Panc1 (cell line): ENCODE measurements at regions not wholly inside any gene's neighbourhood (a gene's known extent, or its start where the extent isn't known, plus 50 kb on each side); places are given as distances from the start of the nearest gene placed in this dataset.

Source experiments
- ATAC-seq: fragments of 200-7000 bp; cut with Tn5 transposase; 2 replicates; pipeline ENCODE4 v1.9.1; 2020; ENCODE audit warnings: mild to moderate bottlenecking, moderate library complexity
- BruUV-seq: library from RNA; stranded (reverse); fragments of 400-500 nt; replicated peaks from 2 replicates; lab custom pipeline; 2021; lab: Mats Ljungman, UMichigan
- CTCF ChIA-PET: fragments of 300-600 bp; sonication (Branson Sonifier 250); formaldehyde crosslinking; loops from one replicate; lab custom pipeline; 2022; ENCODE audit warnings: antibody characterized with exemption; lab: Charles Lee
- POLR2A ChIA-PET: fragments of 300-600 bp; sonication (Branson Sonifier 250); formaldehyde crosslinking; loops from one replicate; lab custom pipeline; 2022; ENCODE audit warnings: antibody characterized with exemption; lab: Charles Lee
- DNase-seq: peaks from one replicate; pipeline ENCODE4 v3.0.0-alpha.2; 2010; ENCODE audit warnings: low read depth, low spot score
- H3K27ac ChIP-seq: 2 replicates; pipeline ENCODE4 v1.5.1; 2011; ENCODE audit warnings: mild to moderate bottlenecking, low read length, inconsistent platforms
- H3K27me3 ChIP-seq: fragments of 200-500 bp; sonication (Bioruptor generic); 2 replicates; pipeline ENCODE4 v1.6.0; 2014; ENCODE audit warnings: low read length, inconsistent platforms; ENCODE audit not compliant: control insufficient read depth, insufficient read depth
- H3K36me3 ChIP-seq: fragments of 200-500 bp; sonication (Bioruptor generic); 2 replicates; pipeline ENCODE4 v1.5.1; 2014; ENCODE audit warnings: inconsistent platforms, mild to moderate bottlenecking, low read length, moderate library complexity; ENCODE audit not compliant: control insufficient read depth, insufficient read depth
- H3K4me1 ChIP-seq: 2 replicates; pipeline ENCODE4 v1.5.1; 2011; ENCODE audit warnings: inconsistent platforms, mild to moderate bottlenecking, low read length, moderate library complexity; ENCODE audit not compliant: control insufficient read depth, insufficient read depth
- H3K4me3 ChIP-seq, 2 experiments: 2 replicates each; pipeline ENCODE4 v1.5.1; 2011 to 2012; ENCODE audit warnings: low read depth in 2 of 2, low read length in 2 of 2, mild to moderate bottlenecking in 2 of 2, inconsistent platforms in 1 of 2, moderate library complexity in 1 of 2
- H3K9me3 ChIP-seq: fragments of 200-500 bp; sonication (Bioruptor generic); 2 replicates; pipeline ENCODE4 v1.5.1; 2014; ENCODE audit warnings: low read depth, mild to moderate bottlenecking, inconsistent platforms, low read length, moderate library complexity; ENCODE audit not compliant: control insufficient read depth, insufficient read depth
- POLR2AphosphoS5 ChIP-seq: IDR thresholded peaks from 2 replicates; pipeline ENCODE4 v1.6.1; 2012; ENCODE audit warnings: mild to moderate bottlenecking, low read depth, low read length, moderate library complexity
- REST ChIP-seq, 2 experiments: IDR thresholded peaks; 2 replicates each; pipeline ENCODE4 v1.6.1; 2011 to 2012; ENCODE audit warnings: low read depth in 2 of 2, control low read depth in 1 of 2, low read length in 1 of 2, mild to moderate bottlenecking in 1 of 2, moderate library complexity in 1 of 2; ENCODE audit not compliant: insufficient read depth in 1 of 2
- SIN3A ChIP-seq: IDR thresholded peaks from 2 replicates; pipeline ENCODE4 v1.6.1; 2012; ENCODE audit warnings: low read depth, mild to moderate bottlenecking, low read length, moderate library complexity, borderline replicate concordance; ENCODE audit not compliant: insufficient read depth
- TCF7L2 ChIP-seq: IDR thresholded peaks from 2 replicates; pipeline ENCODE4 v1.6.1; 2011; ENCODE audit warnings: mild to moderate bottlenecking, low read depth, low read length, inconsistent platforms
- in situ Hi-C: cut with HindIII; loops from 2 replicates; pipeline ENCODE4 v1.10.0; 2016; ENCODE audit warnings: low sequenced_read_pairs, low pct_unique_long_range_greater_than_20kb
- intact Hi-C: fragments of 100-400 bp; cut with micrococcal nuclease; formaldehyde crosslinking; loops from one replicate; pipeline ENCODE4 v1.10.0; 2022; ENCODE audit not compliant: unreplicated experiment
- TF ChIP-seq, protein P1 (sequence below): fragments of 450-650 bp; IDR thresholded peaks from 2 replicates; pipeline ENCODE4 v1.5.1; 2017; ENCODE audit warnings: mild to moderate bottlenecking

- no peak for DNase-seq
- intact Hi-C loops (no loop called here), in situ Hi-C loops (no loop called here)
- TF ChIP-seq, protein P1, sequence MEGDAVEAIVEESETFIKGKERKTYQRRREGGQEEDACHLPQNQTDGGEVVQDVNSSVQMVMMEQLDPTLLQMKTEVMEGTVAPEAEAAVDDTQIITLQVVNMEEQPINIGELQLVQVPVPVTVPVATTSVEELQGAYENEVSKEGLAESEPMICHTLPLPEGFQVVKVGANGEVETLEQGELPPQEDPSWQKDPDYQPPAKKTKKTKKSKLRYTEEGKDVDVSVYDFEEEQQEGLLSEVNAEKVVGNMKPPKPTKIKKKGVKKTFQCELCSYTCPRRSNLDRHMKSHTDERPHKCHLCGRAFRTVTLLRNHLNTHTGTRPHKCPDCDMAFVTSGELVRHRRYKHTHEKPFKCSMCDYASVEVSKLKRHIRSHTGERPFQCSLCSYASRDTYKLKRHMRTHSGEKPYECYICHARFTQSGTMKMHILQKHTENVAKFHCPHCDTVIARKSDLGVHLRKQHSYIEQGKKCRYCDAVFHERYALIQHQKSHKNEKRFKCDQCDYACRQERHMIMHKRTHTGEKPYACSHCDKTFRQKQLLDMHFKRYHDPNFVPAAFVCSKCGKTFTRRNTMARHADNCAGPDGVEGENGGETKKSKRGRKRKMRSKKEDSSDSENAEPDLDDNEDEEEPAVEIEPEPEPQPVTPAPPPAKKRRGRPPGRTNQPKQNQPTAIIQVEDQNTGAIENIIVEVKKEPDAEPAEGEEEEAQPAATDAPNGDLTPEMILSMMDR: no peak
- no peak for TF ChIP-seq POLR2AphosphoS5
- no peak for TF ChIP-seq TCF7L2
- TF ChIP-seq SIN3A: no peak
- no peak for TF ChIP-seq REST (IDR thresholded peaks at IDR 0.05; ENCODE audit: insufficient read depth in 1 of 2, low read depth in 2 of 2, low read length in 1 of 2)
- ATAC-seq: no peak
- no peaks in the 10 kb centered on the region for H3K4me1 ChIP-seq
- no peaks in the 10 kb centered on the region; the same call in 1 of the 2 replicates for H3K9me3 ChIP-seq
- H3K4me3 ChIP-seq: no peak overlapping the region
- H3K36me3 ChIP-seq: no peaks in the 10 kb centered on the region
- H3K27me3 ChIP-seq: no peaks in the 10 kb centered on the region
- CTCF ChIA-PET: no interaction called here
- no TSS peak for BruUV-seq
- peak overlapping the region; percentile 54; the same call in 1 of the 2 replicates for H3K27ac ChIP-seq
- POLR2A ChIA-PET: no interaction called here
Observed at GRCh38 chr5:14028188-14028587, 83.7 kb upstream of the DNAH5 start.

DNA sequence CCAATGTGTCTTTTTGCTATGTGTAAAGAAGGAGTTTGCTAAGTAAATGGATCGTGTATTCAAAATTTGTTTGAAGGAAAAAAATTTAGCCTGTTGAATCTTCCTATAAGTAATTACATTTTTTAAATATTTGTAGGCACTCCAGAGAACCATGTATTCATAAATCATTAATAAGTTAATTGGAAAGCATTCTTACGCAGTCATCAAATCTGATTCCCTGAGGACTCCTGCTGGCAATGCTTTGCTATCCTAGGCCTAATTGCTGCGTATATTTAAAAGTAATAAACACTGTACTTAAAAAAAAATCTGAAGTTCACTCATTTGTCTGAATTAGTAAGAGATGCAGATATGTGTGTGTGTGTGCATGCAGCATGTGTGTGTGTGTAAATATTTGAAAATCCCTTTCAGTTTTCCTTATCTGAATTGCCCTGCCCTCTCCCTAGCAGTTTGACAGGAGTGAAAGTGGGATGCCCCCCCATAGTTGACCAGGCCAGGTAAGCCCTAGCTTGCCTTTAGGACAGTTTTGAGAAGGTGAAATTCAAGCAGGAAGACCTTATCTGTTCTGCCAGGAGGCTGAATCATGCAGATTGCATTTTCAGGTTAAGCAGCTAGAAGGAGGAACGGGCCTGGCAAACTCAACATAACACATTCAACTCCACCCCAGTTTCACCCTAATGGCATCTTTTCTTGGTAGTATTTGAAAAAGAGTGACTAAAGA, 81.2 kb upstream of the DNAH5 start:
- ChIA-PET POLR2A (no interaction called here), CTCF (no interaction called here)
- no peak for ATAC-seq

More for the DNA sequence above, 81.2 kb upstream of the DNAH5 start:
- H3K27ac ChIP-seq: peak overlapping the region; percentile 69
- H3K9me3 ChIP-seq: no peaks in the 10 kb centered on the region
- H3K36me3 ChIP-seq: no peaks in the 10 kb centered on the region
- in situ Hi-C loops (no loop called here), intact Hi-C loops (no loop called here)
- no peaks in the 10 kb centered on the region for H3K4me1 ChIP-seq
- no TSS peak for BruUV-seq
- no peak for DNase-seq
- TF ChIP-seq TCF7L2 (no peak), POLR2AphosphoS5 (no peak), REST (IDR thresholded peaks at IDR 0.05; ENCODE audit: insufficient read depth in 1 of 2, low read depth in 2 of 2, low read length in 1 of 2) (no peak), SIN3A (no peak)
- TF ChIP-seq, protein P1: no peak; the same call in 1 of the 2 replicates
- no peaks in the 10 kb centered on the region for H3K27me3 ChIP-seq
- H3K4me3 ChIP-seq: no peak overlapping the region
